ENCODE measurements at regions not wholly inside any gene's neighbourhood (a gene's known extent, or its start where the extent isn't known, plus 50 kb on each side); places are given as distances from the start of the nearest gene placed in this dataset.

DNA sequence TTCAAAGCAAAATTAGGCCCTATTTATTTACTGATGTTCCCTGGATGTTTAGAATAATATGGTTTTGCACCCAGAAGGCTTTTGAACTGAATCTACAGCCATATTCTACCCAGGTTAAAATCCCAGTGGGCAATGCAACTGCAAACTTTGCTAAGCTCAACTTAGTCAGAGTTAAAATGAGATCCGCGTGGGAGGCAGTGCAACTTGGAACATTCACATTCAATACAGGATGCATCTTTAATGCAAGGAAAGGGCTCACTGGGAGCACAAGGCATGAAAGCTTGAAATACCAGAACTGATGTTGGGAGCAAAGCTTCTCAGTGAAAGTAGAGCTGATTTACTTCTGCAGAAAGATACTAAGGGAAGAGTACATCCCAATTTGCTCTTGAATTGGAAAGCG is 281.2 kb upstream of the DEFB112 start:
- no peaks in the 10 kb centered on the region for H3K36me3 Mint-ChIP-seq (ENCODE audit: unreplicated experiment)

DNA sequence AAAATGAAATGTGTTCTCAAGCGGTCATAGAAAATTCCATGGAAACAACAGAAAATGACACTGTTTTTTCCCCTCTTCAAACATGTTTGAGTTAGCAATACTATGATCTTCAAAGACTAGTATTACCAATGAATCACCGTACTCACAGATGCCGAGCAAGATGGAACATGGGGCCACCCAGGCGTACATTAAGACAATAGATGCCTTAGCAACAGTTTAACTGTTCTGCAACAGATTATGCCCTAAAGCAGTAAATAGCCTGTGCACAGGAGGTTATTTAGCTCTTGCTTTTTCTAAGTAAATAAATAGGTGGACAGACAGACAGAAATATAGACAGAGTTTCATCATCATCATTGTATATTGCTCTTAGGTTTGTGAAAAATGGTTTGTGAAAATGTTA is 284.0 kb upstream of the DEFB112 start:
- Mint-ChIP-seq H3K36me3 (ENCODE audit: unreplicated experiment) (no peaks in the 10 kb centered on the region), H3K27me3 (ENCODE audit: unreplicated experiment) (peaks cover 13% of the 10 kb centered on the region), H3K27ac (ENCODE audit: unreplicated experiment) (no peak overlapping the region), H3K4me3 (ENCODE audit: unreplicated experiment) (no peak overlapping the region), H3K4me1 (ENCODE audit: unreplicated experiment) (no peaks in the 10 kb centered on the region), H3K9me3 (ENCODE audit: unreplicated experiment) (no peaks in the 10 kb centered on the region)
- TF ChIP-seq, protein P1, sequence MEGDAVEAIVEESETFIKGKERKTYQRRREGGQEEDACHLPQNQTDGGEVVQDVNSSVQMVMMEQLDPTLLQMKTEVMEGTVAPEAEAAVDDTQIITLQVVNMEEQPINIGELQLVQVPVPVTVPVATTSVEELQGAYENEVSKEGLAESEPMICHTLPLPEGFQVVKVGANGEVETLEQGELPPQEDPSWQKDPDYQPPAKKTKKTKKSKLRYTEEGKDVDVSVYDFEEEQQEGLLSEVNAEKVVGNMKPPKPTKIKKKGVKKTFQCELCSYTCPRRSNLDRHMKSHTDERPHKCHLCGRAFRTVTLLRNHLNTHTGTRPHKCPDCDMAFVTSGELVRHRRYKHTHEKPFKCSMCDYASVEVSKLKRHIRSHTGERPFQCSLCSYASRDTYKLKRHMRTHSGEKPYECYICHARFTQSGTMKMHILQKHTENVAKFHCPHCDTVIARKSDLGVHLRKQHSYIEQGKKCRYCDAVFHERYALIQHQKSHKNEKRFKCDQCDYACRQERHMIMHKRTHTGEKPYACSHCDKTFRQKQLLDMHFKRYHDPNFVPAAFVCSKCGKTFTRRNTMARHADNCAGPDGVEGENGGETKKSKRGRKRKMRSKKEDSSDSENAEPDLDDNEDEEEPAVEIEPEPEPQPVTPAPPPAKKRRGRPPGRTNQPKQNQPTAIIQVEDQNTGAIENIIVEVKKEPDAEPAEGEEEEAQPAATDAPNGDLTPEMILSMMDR (IDR thresholded peaks at IDR 0.05), result no peak
- DNase-seq (ENCODE audit: extremely low spot score, unreplicated experiment), result no peak

More for the DNA sequence above, 281.2 kb upstream of the DEFB112 start:
- Mint-ChIP-seq H3K27me3 (ENCODE audit: unreplicated experiment) (peaks cover 15% of the 10 kb centered on the region), H3K4me3 (ENCODE audit: unreplicated experiment) (no peak overlapping the region), H3K27ac (ENCODE audit: unreplicated experiment) (no peak overlapping the region), H3K4me1 (ENCODE audit: unreplicated experiment) (no peaks in the 10 kb centered on the region), H3K9me3 (ENCODE audit: unreplicated experiment) (peaks cover 3% of the 10 kb centered on the region)
- TF ChIP-seq, protein P1 (IDR thresholded peaks at IDR 0.05), result no peak
- DNase-seq (ENCODE audit: extremely low spot score, unreplicated experiment), result no peak

DNA sequence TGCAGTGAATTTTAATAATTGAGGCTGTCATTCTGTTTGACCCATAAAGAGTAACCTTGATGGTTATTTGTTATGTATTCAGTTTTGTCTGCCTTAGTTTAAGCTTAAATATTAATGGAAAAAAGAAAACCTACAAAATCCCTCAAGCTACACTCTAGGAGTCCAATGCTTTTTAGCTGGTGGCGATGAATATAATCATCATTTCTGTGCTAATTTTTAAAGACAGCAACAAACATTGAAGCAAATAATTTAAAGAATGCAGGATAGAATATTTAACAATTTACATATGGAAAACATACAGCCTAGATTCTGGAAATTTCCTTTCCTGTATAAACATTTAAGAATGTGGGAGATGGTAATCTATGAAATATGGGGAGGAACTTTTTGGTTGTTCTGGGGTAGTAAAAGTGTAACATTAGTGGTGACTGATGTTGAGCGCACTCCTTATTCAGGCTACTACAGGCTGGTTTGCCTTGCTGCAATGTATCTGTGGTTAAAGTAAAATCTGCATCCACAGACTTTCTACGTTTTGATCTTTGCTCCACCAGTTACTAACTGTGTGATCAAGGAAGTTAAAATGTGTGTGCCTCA is 287.9 kb upstream of the DEFB112 start:
- H3K27me3 Mint-ChIP-seq (ENCODE audit: unreplicated experiment), result peaks cover 14% of the 10 kb centered on the region
- no peaks in the 10 kb centered on the region for H3K9me3 Mint-ChIP-seq (ENCODE audit: unreplicated experiment)
- no peak for DNase-seq (ENCODE audit: extremely low spot score, unreplicated experiment)

DNA sequence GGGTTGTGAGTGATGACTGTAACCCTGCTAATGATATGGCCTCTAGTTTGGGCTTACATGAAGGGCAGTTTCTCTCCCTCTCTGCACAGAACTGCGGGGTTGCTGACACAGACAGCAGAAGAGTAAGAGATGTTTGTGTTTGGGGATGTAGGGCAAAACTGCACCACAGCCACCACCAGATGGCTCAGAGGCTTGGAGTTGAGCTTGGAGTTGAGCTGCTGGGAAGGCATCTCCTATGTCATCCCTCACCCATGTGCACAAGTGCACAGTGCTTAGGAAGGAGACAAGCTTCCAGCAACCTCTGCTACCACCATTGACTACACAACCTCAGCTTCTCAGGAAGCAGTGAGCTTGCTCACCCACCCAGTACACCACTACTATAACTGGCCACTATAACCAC is 303.9 kb upstream of the DEFB112 start:
- Mint-ChIP-seq H3K36me3 (ENCODE audit: unreplicated experiment) (no peaks in the 10 kb centered on the region), H3K27me3 (ENCODE audit: unreplicated experiment) (peaks cover 7% of the 10 kb centered on the region), H3K4me1 (ENCODE audit: unreplicated experiment) (no peaks in the 10 kb centered on the region), H3K9me3 (ENCODE audit: unreplicated experiment) (no peaks in the 10 kb centered on the region), H3K4me3 (ENCODE audit: unreplicated experiment) (no peak overlapping the region), H3K27ac (ENCODE audit: unreplicated experiment) (no peak overlapping the region)
- TF ChIP-seq, protein P1 (IDR thresholded peaks at IDR 0.05), result no peak
- DNase-seq (ENCODE audit: extremely low spot score, unreplicated experiment), result no peak

More for the DNA sequence above, 287.9 kb upstream of the DEFB112 start:
- TF ChIP-seq, protein P1 (IDR thresholded peaks at IDR 0.05), result no peak
- Mint-ChIP-seq H3K36me3 (ENCODE audit: unreplicated experiment) (no peaks in the 10 kb centered on the region), H3K4me3 (ENCODE audit: unreplicated experiment) (no peak overlapping the region), H3K4me1 (ENCODE audit: unreplicated experiment) (peaks cover 3% of the 10 kb centered on the region), H3K27ac (ENCODE audit: unreplicated experiment) (no peak overlapping the region)

DNA sequence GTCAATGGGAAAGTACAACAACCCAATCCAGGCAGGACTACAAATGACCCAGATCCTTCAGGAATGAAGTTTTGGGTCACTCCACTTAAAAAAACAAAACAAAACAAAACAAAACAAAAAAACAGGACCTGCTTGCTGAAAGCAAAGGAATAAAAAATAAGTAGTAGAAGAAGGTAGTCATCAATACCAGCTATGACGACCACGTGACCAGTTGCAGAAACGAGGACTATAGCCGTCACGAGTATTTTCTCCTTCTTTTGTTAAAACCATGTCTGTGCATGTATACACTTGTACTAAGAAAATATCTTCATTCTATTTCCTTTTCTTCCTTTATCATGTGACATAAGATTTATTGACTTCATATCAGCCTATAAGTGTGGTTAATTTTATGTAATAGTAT is 308.4 kb upstream of the DEFB112 start:
- no peak for DNase-seq (ENCODE audit: extremely low spot score, unreplicated experiment)
- peaks cover 8% of the 10 kb centered on the region for H3K27me3 Mint-ChIP-seq (ENCODE audit: unreplicated experiment)
- no peaks in the 10 kb centered on the region for H3K36me3 Mint-ChIP-seq (ENCODE audit: unreplicated experiment)
- TF ChIP-seq, protein P1 (IDR thresholded peaks at IDR 0.05), result no peak
- no peaks in the 10 kb centered on the region for H3K4me1 Mint-ChIP-seq (ENCODE audit: unreplicated experiment)
- no peak overlapping the region for H3K4me3 Mint-ChIP-seq (ENCODE audit: unreplicated experiment)
- H3K9me3 Mint-ChIP-seq (ENCODE audit: unreplicated experiment), result peaks cover 3% of the 10 kb centered on the region
- H3K27ac Mint-ChIP-seq (ENCODE audit: unreplicated experiment), result no peak overlapping the region
